Natural killer cell (primary cell): ENCODE measurements at regions not wholly inside any gene's neighbourhood (a gene's known extent, or its start where the extent isn't known, plus 50 kb on each side); places are given as distances from the start of the nearest gene placed in this dataset.

ENCODE experiments used
- ATAC-seq, 3 donors: fragments of 150-1000 bp in 2 of 3; fragments of 200-7000 bp in 1 of 3; cut with Tn5 transposase; 1 replicate in 1 of 3; 2 replicates in 2 of 3; pipeline ENCODE4 v1.10.0; 2021; ENCODE audit warnings: mild to moderate bottlenecking in 2 of 3, moderate library complexity in 2 of 3
- DNase-seq, 2 donors: peaks; one replicate each; pipeline versions ENCODE4 v3.0.0 to v3.0.0-alpha.2; 2013 to 2021; ENCODE audit warnings: mixed read lengths in 1 of 2
- H3K27ac ChIP-seq: one replicate; pipeline ENCODE4 v1.5.1; 2013; ENCODE audit warnings: mild to moderate bottlenecking, low read length
- H3K27me3 ChIP-seq: one replicate; pipeline ENCODE4 v1.6.1; 2013; ENCODE audit warnings: low read length; ENCODE audit not compliant: control insufficient read depth, insufficient read depth
- H3K36me3 ChIP-seq: one replicate; pipeline ENCODE4 v1.6.1; 2013; ENCODE audit warnings: low read length; ENCODE audit not compliant: control insufficient read depth, insufficient read depth
- H3K4me1 ChIP-seq: one replicate; pipeline ENCODE4 v1.6.1; 2013; ENCODE audit warnings: low read length; ENCODE audit not compliant: control insufficient read depth, insufficient read depth
- H3K4me3 ChIP-seq: one replicate; pipeline ENCODE4 v1.5.1; 2013; ENCODE audit warnings: low read length
- H3K9me3 ChIP-seq: one replicate; pipeline ENCODE4 v1.6.1; 2013; ENCODE audit warnings: low read length; ENCODE audit not compliant: control insufficient read depth, insufficient read depth
- H3K27ac Mint-ChIP-seq, 2 donors: one replicate each; pipeline ENCODE4 v1.8.0; 2022; ENCODE audit warnings: mild to moderate bottlenecking in 2 of 2, mixed read lengths in 2 of 2, moderate library complexity in 1 of 2
- H3K27me3 Mint-ChIP-seq, 2 donors: one replicate each; pipeline ENCODE4 v1.8.0; 2022; ENCODE audit warnings: low read depth in 2 of 2, mixed read lengths in 2 of 2
- H3K36me3 Mint-ChIP-seq: one replicate; pipeline ENCODE4 v1.8.0; 2022; ENCODE audit warnings: mixed read lengths
- H3K4me1 Mint-ChIP-seq, 2 donors: one replicate each; pipeline ENCODE4 v1.8.0; 2022; ENCODE audit warnings: mixed read lengths in 2 of 2
- H3K4me3 Mint-ChIP-seq: one replicate; pipeline ENCODE4 v1.8.0; 2022; ENCODE audit warnings: mild to moderate bottlenecking, moderate library complexity, mixed read lengths
- H3K9me3 Mint-ChIP-seq, 2 donors: one replicate each; pipeline ENCODE4 v1.8.0; 2022; ENCODE audit warnings: mixed read lengths in 2 of 2
- WGBS: methylation state at CpG from one replicate; pipeline ENCODE4 v1.1.7; 2013; ENCODE audit warnings: missing lambda C conversion rate; ENCODE audit not compliant: insufficient coverage; 5-methylcytosine and 5-hydroxymethylcytosine counted together
- intact Hi-C: fragments of 100-400 bp; cut with micrococcal nuclease; formaldehyde crosslinking; loops from one replicate; pipeline ENCODE4 v1.14.2; 2022
- TF ChIP-seq, protein P1 (sequence below): fragments of 200-600 bp; IDR thresholded peaks from one replicate; pipeline ENCODE4 v1.8.0; 2022; ENCODE audit warnings: antibody characterized with exemption

DNA sequence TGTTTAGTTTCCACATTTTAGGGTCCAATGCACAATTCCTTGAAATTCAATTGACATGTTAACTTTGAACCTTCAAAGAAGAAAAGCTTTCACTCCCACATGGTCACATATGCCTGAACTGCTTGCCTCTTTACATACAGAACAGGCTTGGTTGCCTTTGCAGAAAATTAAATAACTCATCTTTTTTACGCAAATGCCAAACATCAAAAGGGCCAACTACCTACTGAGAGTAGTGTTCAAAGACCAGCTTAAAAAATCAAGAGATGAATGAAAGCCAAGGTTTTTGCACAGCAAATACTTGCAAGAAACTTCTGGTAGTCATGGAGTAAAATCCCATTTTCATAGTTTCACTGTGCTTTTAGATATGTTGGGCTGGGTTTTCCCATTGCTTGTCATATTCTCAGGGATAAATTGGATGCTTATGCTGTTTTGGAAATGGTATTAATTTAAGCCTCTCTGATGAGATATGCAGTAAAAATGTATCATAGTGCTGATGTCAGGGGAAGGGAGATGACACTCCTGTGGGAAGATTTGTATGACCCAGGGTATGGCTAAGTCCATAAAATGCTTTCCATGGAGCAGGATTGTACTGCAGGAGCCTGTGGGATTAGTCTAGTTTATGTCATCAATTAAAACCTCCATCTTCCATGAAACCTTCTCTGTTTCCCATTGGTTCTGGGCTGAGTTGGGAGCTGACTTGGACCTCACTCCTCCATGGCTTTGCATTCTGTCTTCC, 60.6 kb upstream of the DARS1 start:
- no peak overlapping the region for H3K4me3 Mint-ChIP-seq
- no peaks in the 10 kb centered on the region for H3K4me1 Mint-ChIP-seq
- H3K36me3 ChIP-seq = no peaks in the 10 kb centered on the region
- H3K36me3 Mint-ChIP-seq = no peaks in the 10 kb centered on the region
- no peaks in the 10 kb centered on the region for H3K9me3 Mint-ChIP-seq
- H3K27me3 ChIP-seq = no peaks in the 10 kb centered on the region
- H3K27ac ChIP-seq = no peak overlapping the region
- 100% methylated on average over 1 of the region's 1 CpG for WGBS
- peaks cover 7 to 8% of the 10 kb centered on the region in 2 donors for H3K27me3 Mint-ChIP-seq
- ATAC-seq (no peak), DNase-seq (no peak)
- intact Hi-C loops = no loop called here
- H3K4me1 ChIP-seq = no peaks in the 10 kb centered on the region
- no peak overlapping the region for H3K27ac Mint-ChIP-seq
- no peak overlapping the region for H3K4me3 ChIP-seq
- TF ChIP-seq, protein P1, sequence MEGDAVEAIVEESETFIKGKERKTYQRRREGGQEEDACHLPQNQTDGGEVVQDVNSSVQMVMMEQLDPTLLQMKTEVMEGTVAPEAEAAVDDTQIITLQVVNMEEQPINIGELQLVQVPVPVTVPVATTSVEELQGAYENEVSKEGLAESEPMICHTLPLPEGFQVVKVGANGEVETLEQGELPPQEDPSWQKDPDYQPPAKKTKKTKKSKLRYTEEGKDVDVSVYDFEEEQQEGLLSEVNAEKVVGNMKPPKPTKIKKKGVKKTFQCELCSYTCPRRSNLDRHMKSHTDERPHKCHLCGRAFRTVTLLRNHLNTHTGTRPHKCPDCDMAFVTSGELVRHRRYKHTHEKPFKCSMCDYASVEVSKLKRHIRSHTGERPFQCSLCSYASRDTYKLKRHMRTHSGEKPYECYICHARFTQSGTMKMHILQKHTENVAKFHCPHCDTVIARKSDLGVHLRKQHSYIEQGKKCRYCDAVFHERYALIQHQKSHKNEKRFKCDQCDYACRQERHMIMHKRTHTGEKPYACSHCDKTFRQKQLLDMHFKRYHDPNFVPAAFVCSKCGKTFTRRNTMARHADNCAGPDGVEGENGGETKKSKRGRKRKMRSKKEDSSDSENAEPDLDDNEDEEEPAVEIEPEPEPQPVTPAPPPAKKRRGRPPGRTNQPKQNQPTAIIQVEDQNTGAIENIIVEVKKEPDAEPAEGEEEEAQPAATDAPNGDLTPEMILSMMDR = no peak
- no peaks in the 10 kb centered on the region for H3K9me3 ChIP-seq

DNA sequence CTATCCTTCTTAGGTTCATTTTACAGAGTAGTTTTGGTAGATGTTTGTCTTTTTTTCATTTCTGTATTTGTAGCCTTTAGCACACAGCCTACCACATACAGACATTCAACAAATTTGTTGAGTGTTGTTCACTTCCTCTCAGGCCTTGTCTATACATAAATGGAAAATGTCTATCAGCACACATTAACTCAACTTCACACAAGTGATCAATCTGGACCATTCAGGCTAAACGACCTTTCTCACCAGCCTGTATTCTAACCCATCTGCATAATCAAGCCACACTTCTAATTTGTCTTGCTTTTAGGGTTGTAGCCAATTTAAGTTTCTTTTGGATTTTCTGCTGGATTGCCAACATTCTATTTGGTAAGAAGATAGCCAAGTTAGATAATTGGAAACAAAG, 59.9 kb upstream of the DARS1 start:
- TF ChIP-seq, protein P1 = no peak
- intact Hi-C loops = no loop called here

More for the DNA sequence above, 59.9 kb upstream of the DARS1 start:
- Histone ChIP-seq H3K27me3 (no peaks in the 10 kb centered on the region), H3K27ac (no peak overlapping the region), H3K4me3 (no peak overlapping the region), H3K9me3 (no peaks in the 10 kb centered on the region), H3K36me3 (no peaks in the 10 kb centered on the region), H3K4me1 (no peaks in the 10 kb centered on the region)
- H3K27ac Mint-ChIP-seq = no peak overlapping the region
- H3K4me1 Mint-ChIP-seq = no peaks in the 10 kb centered on the region
- no peak for ATAC-seq
- H3K27me3 Mint-ChIP-seq = peaks cover 7 to 8% of the 10 kb centered on the region in 2 donors
- no peaks in the 10 kb centered on the region for H3K9me3 Mint-ChIP-seq
- 82% methylated on average over 1 of the region's 1 CpG for WGBS
- H3K4me3 Mint-ChIP-seq = no peak overlapping the region
- H3K36me3 Mint-ChIP-seq = no peaks in the 10 kb centered on the region
- no peak for DNase-seq
